HL-60 (cell line): ENCODE measurements at regions not wholly inside any gene's neighbourhood (a gene's known extent, or its start where the extent isn't known, plus 50 kb on each side); places are given as distances from the start of the nearest gene placed in this dataset.

Experiments
- DNase-seq, 2 experiments: peaks; one replicate each; pipeline ENCODE4 v3.0.0-alpha.2; 2010 to 2020; ENCODE audit warnings: low read depth in 1 of 2, low spot score in 1 of 2
- H3K27ac ChIP-seq: fragments of 250-450 bp; sonication (Bioruptor Pico); replicated peaks from 2 replicates; pipeline ENCODE4 v1.5.1; 2020; ENCODE audit warnings: mild to moderate bottlenecking, moderate library complexity
- H3K27me3 ChIP-seq: fragments of 250-450 bp; sonication (Bioruptor Pico); 2 replicates; pipeline ENCODE4 v1.5.1; 2021; ENCODE audit warnings: mild to moderate bottlenecking, moderate library complexity; ENCODE audit not compliant: insufficient read depth, poor library complexity, severe bottlenecking
- H3K4me3 ChIP-seq: replicated peaks from 2 replicates; pipeline ENCODE4 v1.5.1; 2011; ENCODE audit warnings: mild to moderate bottlenecking, control low read depth, low read length; ENCODE audit not compliant: insufficient read depth
- GABPA ChIP-seq: IDR thresholded peaks from 2 replicates; pipeline ENCODE4 v1.6.1; 2012; ENCODE audit warnings: low read depth
- POLR2AphosphoS5 ChIP-seq: IDR thresholded peaks from 2 replicates; pipeline ENCODE4 v1.6.1; 2012; ENCODE audit warnings: low read depth
- SPI1 ChIP-seq: IDR thresholded peaks from 2 replicates; pipeline ENCODE4 v1.6.1; 2012; ENCODE audit warnings: low read depth, mild to moderate bottlenecking, borderline replicate concordance
- TF ChIP-seq, protein P1 (sequence below): IDR thresholded peaks from one replicate; pipeline ENCODE4 v1.5.1; 2011; ENCODE audit warnings: low read length, control low read depth, inconsistent platforms; ENCODE audit not compliant: insufficient read depth
- TF ChIP-seq, protein P2 (sequence below): IDR thresholded peaks from 2 replicates; pipeline ENCODE4 v1.6.1; 2012; ENCODE audit warnings: low read depth; ENCODE audit not compliant: insufficient replicate concordance

DNA sequence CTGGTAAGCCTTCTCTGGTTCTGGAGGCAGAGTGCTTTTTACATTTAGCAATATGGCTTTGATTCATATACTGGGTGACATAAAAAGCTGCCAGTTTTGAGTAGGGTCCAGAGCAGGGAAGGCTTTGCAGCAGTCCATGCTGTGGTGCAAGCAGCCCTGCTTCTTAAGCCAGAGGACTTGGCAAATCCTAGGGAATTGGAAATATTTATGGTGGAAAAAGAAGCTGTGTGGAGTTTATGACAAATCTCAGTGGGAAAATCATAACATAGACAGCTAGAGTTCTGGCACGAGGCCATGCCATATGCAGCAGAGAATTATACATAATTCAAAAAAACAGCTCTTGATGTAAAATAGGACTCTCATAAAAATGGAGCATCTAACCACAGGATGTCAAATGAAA lies 536.4 kb downstream of the RASEF start:
- DNase-seq: no peak
- Histone ChIP-seq H3K4me3 (no peak overlapping the region), H3K27ac (no peak overlapping the region), H3K27me3 (no peaks in the 10 kb centered on the region)
- no peak for TF ChIP-seq POLR2AphosphoS5
- TF ChIP-seq, protein P1, sequence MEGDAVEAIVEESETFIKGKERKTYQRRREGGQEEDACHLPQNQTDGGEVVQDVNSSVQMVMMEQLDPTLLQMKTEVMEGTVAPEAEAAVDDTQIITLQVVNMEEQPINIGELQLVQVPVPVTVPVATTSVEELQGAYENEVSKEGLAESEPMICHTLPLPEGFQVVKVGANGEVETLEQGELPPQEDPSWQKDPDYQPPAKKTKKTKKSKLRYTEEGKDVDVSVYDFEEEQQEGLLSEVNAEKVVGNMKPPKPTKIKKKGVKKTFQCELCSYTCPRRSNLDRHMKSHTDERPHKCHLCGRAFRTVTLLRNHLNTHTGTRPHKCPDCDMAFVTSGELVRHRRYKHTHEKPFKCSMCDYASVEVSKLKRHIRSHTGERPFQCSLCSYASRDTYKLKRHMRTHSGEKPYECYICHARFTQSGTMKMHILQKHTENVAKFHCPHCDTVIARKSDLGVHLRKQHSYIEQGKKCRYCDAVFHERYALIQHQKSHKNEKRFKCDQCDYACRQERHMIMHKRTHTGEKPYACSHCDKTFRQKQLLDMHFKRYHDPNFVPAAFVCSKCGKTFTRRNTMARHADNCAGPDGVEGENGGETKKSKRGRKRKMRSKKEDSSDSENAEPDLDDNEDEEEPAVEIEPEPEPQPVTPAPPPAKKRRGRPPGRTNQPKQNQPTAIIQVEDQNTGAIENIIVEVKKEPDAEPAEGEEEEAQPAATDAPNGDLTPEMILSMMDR: no peak
- TF ChIP-seq GABPA: no peak
- TF ChIP-seq, protein P2, sequence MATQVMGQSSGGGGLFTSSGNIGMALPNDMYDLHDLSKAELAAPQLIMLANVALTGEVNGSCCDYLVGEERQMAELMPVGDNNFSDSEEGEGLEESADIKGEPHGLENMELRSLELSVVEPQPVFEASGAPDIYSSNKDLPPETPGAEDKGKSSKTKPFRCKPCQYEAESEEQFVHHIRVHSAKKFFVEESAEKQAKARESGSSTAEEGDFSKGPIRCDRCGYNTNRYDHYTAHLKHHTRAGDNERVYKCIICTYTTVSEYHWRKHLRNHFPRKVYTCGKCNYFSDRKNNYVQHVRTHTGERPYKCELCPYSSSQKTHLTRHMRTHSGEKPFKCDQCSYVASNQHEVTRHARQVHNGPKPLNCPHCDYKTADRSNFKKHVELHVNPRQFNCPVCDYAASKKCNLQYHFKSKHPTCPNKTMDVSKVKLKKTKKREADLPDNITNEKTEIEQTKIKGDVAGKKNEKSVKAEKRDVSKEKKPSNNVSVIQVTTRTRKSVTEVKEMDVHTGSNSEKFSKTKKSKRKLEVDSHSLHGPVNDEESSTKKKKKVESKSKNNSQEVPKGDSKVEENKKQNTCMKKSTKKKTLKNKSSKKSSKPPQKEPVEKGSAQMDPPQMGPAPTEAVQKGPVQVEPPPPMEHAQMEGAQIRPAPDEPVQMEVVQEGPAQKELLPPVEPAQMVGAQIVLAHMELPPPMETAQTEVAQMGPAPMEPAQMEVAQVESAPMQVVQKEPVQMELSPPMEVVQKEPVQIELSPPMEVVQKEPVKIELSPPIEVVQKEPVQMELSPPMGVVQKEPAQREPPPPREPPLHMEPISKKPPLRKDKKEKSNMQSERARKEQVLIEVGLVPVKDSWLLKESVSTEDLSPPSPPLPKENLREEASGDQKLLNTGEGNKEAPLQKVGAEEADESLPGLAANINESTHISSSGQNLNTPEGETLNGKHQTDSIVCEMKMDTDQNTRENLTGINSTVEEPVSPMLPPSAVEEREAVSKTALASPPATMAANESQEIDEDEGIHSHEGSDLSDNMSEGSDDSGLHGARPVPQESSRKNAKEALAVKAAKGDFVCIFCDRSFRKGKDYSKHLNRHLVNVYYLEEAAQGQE: no peak
- no peak for TF ChIP-seq SPI1

DNA sequence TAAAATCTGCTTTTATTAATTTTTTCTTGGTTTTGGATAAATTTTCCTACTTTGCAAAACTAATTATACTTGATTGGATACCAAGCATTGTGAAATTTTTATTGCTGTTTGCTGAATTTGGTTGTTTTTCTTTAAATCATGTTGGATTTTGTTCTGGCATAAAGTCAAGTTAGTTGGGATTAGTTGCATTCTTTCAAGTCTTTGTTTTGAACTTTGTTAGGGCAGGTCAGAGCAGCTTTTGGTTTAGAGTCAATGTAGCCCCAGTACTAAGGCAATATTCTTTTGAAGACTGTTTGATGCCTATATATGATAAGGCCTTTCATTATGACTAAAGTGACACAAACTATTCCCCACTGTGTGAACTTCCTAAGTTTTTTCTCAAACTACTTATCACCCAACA lies 531.1 kb downstream of the RASEF start:
- no peak for TF ChIP-seq POLR2AphosphoS5
- TF ChIP-seq SPI1: no peak
- TF ChIP-seq, protein P1: no peak
- TF ChIP-seq GABPA: no peak
- TF ChIP-seq, protein P2: no peak
- DNase-seq: no peak
- H3K27me3 ChIP-seq: no peaks in the 10 kb centered on the region
- no peak overlapping the region for H3K4me3 ChIP-seq
- H3K27ac ChIP-seq: no peak overlapping the region

DNA sequence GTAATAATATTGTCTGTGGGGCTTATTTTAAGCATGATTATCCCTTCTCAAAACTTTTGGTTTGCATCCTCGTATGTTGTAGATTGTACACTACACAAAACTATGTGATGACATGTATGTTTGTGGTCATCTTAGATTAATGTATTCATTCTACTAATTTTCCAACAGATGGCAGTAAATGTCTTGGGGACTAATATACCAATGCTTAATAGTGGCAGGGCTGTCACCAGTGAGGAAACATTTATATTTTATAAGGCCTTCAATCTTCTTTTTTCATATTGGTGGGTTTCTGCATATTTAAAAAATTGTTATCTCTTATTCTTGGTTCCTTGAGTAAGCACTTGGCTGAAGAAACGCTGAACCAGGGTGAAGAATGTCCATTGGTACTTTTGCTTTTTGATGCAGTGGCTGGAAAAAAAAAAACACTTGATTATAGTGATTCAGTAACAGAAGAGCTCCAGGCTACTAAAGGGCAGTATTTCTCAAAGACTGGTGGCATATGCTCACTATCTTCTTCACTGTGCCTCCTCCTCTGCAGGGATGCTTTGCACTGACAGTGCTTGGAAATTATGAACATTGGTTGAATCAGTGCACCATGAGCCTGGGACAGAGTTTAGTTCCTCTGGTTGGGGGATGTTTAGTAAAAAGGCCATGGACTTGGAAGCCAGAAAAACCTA lies 530.3 kb downstream of the RASEF start:
- DNase-seq: peak in 1 of 2 experiments; percentile 16
- H3K4me3 ChIP-seq: no peak overlapping the region
- TF ChIP-seq SPI1: no peak
- TF ChIP-seq, protein P1: no peak
- TF ChIP-seq GABPA: no peak
- TF ChIP-seq, protein P2: no peak
- no peak for TF ChIP-seq POLR2AphosphoS5
- no peaks in the 10 kb centered on the region for H3K27me3 ChIP-seq
- no peak overlapping the region for H3K27ac ChIP-seq
